Breast epithelium (tissue), 4 donors: ENCODE measurements at regions not wholly inside any gene's neighbourhood (a gene's known extent, or its start where the extent isn't known, plus 50 kb on each side); places are given as distances from the start of the nearest gene placed in this dataset.

Source experiments
- DNase-seq, 2 donors: peaks; one replicate each; pipeline ENCODE4 v3.0.0-alpha.2; 2019; ENCODE audit warnings: low spot score in 2 of 2
- H3K27ac ChIP-seq, 2 donors: fragments of 200-600 bp; sonication (generic) in 1 of 2; one replicate each; pipeline ENCODE4 v1.5.1; 2016 to 2019; ENCODE audit warnings: mild to moderate bottlenecking in 1 of 2
- H3K27me3 ChIP-seq, 2 donors: fragments of 200-600 bp; sonication (generic) in 1 of 2; one replicate each; pipeline versions ENCODE4 v1.5.1 to v1.6.0; 2017 to 2019; ENCODE audit warnings: control low read depth in 1 of 2, mild to moderate bottlenecking in 1 of 2
- H3K36me3 ChIP-seq: fragments of 200-600 bp; one replicate; pipeline ENCODE4 v1.5.1; 2019
- H3K4me1 ChIP-seq, 2 donors: fragments of 200-600 bp; sonication (generic); one replicate each; pipeline ENCODE4 v1.5.1; 2016 to 2019; ENCODE audit warnings: control low read depth in 1 of 2
- H3K4me3 ChIP-seq, 3 donors: fragments of 200-600 bp; sonication (generic); 1 replicate in 2 of 3; 2 replicates in 1 of 3; pipeline ENCODE4 v1.5.1; 2016 to 2019; ENCODE audit warnings: mild to moderate bottlenecking in 3 of 3, moderate library complexity in 2 of 3
- H3K9me3 ChIP-seq, 2 donors: fragments of 200-600 bp; sonication (generic) in 1 of 2; one replicate each; pipeline ENCODE4 v1.5.1; 2016 to 2019; ENCODE audit warnings: control low read depth in 1 of 2
- CTCF ChIP-seq, 3 donors: fragments of 450-650 bp; IDR thresholded peaks; one replicate each; pipeline ENCODE4 v1.5.1; 2016 to 2017; ENCODE audit warnings: antibody characterized with exemption in 3 of 3, mild to moderate bottlenecking in 3 of 3, moderate library complexity in 3 of 3
- POLR2A ChIP-seq: fragments of 450-650 bp; IDR thresholded peaks from one replicate; pipeline ENCODE4 v1.6.1; 2016; ENCODE audit warnings: antibody characterized with exemption, mild to moderate bottlenecking, moderate library complexity
- POLR2AphosphoS5 ChIP-seq, 3 donors: sonication (generic); formaldehyde crosslinking; IDR thresholded peaks; one replicate each; pipeline ENCODE4 v1.6.1; 2017; ENCODE audit warnings: antibody characterized with exemption in 3 of 3
- intact Hi-C: fragments of 100-400 bp; cut with DNase I; formaldehyde crosslinking; loops from one replicate; pipeline ENCODE4 v1.15.1; 2023; ENCODE audit warnings: low total_unique reads

GRCh38 chr12:125593269-125593668 lies 528.0 kb downstream of the AACS start:
- Histone ChIP-seq H3K27ac (no peak overlapping the region), H3K27me3 (no peaks in the 10 kb centered on the region), H3K4me1 (no peaks in the 10 kb centered on the region), H3K9me3 (no peaks in the 10 kb centered on the region), H3K4me3 (no peak overlapping the region), H3K36me3 (no peaks in the 10 kb centered on the region)
- DNase-seq: no peak
- intact Hi-C loops: no loop called here
- TF ChIP-seq CTCF (IDR thresholded peaks at IDR 0.05): no peak
- no peak for TF ChIP-seq POLR2AphosphoS5 (IDR thresholded peaks at IDR 0.05)
- TF ChIP-seq POLR2A: no peak

- Histone ChIP-seq H3K27me3 (no peaks in the 10 kb centered on the region), H3K9me3 (peaks cover 0 to 10% of the 10 kb centered on the region in 2 donors)
Observed at GRCh38 chr12:125604976-125605375, 539.7 kb downstream of the AACS start.

GRCh38 chr12:125606312-125606711 lies 541.1 kb downstream of the AACS start:
- peaks cover 0 to 10% of the 10 kb centered on the region in 2 donors for H3K9me3 ChIP-seq
- intact Hi-C loops: no loop called here
- no peak overlapping the region for H3K27ac ChIP-seq
- no peaks in the 10 kb centered on the region for H3K4me1 ChIP-seq
- no peak for DNase-seq
- TF ChIP-seq CTCF (IDR thresholded peaks at IDR 0.05) (no peak), POLR2A (no peak), POLR2AphosphoS5 (IDR thresholded peaks at IDR 0.05) (no peak)
- H3K36me3 ChIP-seq: no peaks in the 10 kb centered on the region
- no peaks in the 10 kb centered on the region for H3K27me3 ChIP-seq
- H3K4me3 ChIP-seq: no peak overlapping the region

More at GRCh38 chr12:125604976-125605375, 539.7 kb downstream of the AACS start:
- TF ChIP-seq POLR2AphosphoS5 (IDR thresholded peaks at IDR 0.05) (no peak), CTCF (IDR thresholded peaks at IDR 0.05) (no peak), POLR2A (no peak)
- DNase-seq: no peak
- no peak overlapping the region for H3K27ac ChIP-seq
- H3K36me3 ChIP-seq: no peaks in the 10 kb centered on the region
- H3K4me1 ChIP-seq: no peaks in the 10 kb centered on the region
- H3K4me3 ChIP-seq: no peak overlapping the region
- intact Hi-C loops: no loop called here

- intact Hi-C loops: no loop called here
- TF ChIP-seq CTCF (IDR thresholded peaks at IDR 0.05) (no peak), POLR2A (no peak), POLR2AphosphoS5 (IDR thresholded peaks at IDR 0.05) (no peak)
- Histone ChIP-seq H3K9me3 (no peaks in the 10 kb centered on the region), H3K36me3 (no peaks in the 10 kb centered on the region), H3K27me3 (no peaks in the 10 kb centered on the region), H3K4me3 (no peak overlapping the region), H3K27ac (no peak overlapping the region), H3K4me1 (no peaks in the 10 kb centered on the region)
- DNase-seq: no peak
Observed at GRCh38 chr12:125610292-125610691, 545.1 kb downstream of the AACS start.

GRCh38 chr12:125610971-125611370 lies 545.7 kb downstream of the AACS start:
- TF ChIP-seq CTCF (IDR thresholded peaks at IDR 0.05): no peak
- TF ChIP-seq POLR2AphosphoS5 (IDR thresholded peaks at IDR 0.05): no peak
- TF ChIP-seq POLR2A: no peak
- no peak overlapping the region for H3K27ac ChIP-seq
- H3K4me1 ChIP-seq: no peaks in the 10 kb centered on the region
- no peak for DNase-seq
- no peaks in the 10 kb centered on the region for H3K27me3 ChIP-seq
- no peaks in the 10 kb centered on the region for H3K36me3 ChIP-seq
- H3K9me3 ChIP-seq: no peaks in the 10 kb centered on the region
- H3K4me3 ChIP-seq: no peak overlapping the region
- intact Hi-C loops: no loop called here
